ENCODE measurements at regions not wholly inside any gene's neighbourhood (a gene's known extent, or its start where the extent isn't known, plus 50 kb on each side); places are given as distances from the start of the nearest gene placed in this dataset.

GRCh38 chr18:6476880-6477279, 62.2 kb upstream of the L3MBTL4 start:
- TF ChIP-seq CTCF (IDR thresholded peaks at IDR 0.05; ENCODE audit: poor library complexity): no peak
- no peak for TF ChIP-seq EZH2 (IDR thresholded peaks at IDR 0.05; ENCODE audit: borderline replicate concordance)
- no peak for TF ChIP-seq EZH2phosphoT487 (IDR thresholded peaks at IDR 0.05; ENCODE audit: low read depth, severe bottlenecking, unreplicated experiment)
